COLO668 (cell line): ENCODE measurements at regions not wholly inside any gene's neighbourhood (a gene's known extent, or its start where the extent isn't known, plus 50 kb on each side); places are given as distances from the start of the nearest gene placed in this dataset.
A peak's percentile ranks its signal among the peaks of the same experiment; 100 is the strongest.

ENCODE experiments used
- DNase-seq: peaks from one replicate; lab custom pipeline; 2025; ENCODE audit not compliant: unreplicated experiment; lab: John Stamatoyannopoulos, UW

- DNase-seq, result no peak
Observed at GRCh38 chr15:69902414-69903062, 195.2 kb downstream of the TLE3 start.

DNA sequence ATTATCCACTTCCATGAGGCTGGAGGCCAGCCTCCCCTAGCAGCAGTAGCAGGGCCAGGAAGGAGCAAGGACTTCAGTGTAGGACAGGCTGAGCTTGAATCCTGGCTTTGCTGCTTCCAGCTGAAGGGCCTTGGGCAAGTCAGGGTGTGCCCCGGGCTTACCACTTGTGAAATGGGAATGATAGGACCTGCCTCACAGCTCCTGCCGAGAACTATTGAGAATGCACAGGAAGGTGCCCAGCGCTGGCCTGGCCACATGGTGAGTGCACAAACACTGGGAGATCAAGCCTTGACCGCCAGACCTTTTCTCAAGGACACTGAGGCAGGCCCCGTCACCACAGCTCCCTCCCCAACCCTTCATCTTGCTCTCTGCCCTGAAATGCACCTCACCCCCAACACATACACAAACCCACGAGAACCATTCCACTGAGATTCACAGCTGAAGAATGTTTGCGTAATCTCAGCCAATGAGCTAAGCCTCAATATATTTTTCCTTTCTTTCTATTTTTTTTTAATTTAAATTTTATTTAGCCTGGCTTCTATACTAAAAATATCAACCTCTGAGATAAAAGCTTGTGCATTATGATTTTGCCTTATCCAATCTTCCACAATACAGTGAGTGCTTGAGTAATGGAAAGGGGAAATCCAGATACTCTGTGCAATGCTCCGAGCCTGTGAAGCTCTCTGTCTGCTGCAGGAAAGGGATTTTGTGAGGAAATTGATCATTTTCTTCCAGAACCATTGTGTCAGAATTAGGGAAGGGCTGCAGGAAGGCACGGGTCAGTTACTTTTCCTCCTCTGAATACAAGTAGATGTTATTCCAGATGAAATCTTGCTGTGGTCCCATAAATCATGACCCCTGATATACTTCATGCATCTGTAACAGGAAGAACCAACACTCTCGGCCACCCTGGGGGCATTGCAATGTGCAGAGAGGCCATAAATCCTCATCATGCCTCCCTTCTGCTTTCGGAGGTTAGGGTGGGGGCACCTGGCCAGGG is 193.9 kb downstream of the TLE3 start:
- DNase-seq, result no peak

DNA sequence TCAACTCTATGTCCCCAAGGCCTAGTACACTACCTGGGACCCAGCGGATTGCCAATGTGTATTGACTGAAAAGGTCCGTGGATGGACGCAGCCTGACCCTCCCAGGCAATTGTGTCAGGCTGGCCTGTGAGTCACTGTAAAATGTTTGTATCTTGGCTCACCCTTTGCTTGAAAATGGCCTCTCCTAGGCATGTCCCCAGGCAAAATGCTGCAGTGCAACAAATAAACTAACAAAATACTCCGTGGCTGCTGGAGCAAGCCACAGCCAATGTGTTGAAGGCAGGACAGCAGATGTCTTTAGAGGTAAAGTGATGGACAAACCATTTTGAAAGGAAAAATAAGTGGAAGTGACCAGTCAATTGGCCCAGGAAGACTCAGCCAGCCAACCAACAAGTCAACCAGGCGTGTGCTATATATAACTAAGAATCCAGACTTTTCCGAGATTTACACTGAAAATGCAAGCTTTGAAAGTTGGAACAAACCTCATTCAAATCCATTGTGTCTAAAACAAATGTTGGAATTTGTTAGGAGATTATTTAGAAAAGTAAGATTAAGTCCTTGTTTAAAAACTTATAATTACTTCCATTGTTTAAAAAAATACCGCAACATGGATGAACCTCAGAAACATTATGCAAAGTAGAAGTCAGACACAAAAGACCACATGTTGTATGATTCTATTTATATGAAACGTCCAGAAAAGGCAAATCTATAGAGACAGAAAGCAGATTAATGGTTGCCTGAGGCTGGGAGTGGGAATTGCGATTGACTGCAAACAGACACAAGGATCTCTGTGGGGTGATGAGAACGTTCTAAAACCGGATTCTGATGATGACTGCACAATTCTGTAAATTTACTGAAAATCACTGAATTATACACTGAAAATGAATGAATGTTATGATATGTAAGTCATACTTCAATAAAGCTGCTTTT is 191.2 kb downstream of the TLE3 start:
- no peak for DNase-seq

- DNase-seq, result no peak
Observed at GRCh38 chr15:69908060-69908459, 189.7 kb downstream of the TLE3 start.

- DNase-seq, result no peak
Observed at GRCh38 chr15:69908590-69909420, 188.9 kb downstream of the TLE3 start.

GRCh38 chr15:69909719-69910444 is 187.8 kb downstream of the TLE3 start:
- DNase-seq, result no peak

DNA sequence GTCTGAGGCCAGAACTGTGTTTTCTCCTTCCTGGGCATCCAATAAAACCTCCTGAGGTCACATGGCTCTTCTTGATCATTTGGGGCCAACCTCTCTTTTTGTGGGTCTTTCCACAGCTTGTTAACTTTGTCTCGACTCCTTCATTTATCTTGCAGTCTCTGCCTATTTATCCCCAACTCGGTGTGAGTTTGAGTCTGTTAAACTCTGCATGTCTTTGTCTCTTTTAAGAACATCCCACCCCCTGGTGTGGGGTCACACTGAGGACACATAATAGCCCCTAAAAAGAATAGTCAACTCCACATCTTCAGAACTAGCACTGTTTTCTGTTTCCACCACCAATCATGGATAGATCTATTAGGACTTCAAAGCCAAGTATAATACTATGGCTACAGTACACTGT is 187.2 kb downstream of the TLE3 start:
- DNase-seq, result no peak

DNA sequence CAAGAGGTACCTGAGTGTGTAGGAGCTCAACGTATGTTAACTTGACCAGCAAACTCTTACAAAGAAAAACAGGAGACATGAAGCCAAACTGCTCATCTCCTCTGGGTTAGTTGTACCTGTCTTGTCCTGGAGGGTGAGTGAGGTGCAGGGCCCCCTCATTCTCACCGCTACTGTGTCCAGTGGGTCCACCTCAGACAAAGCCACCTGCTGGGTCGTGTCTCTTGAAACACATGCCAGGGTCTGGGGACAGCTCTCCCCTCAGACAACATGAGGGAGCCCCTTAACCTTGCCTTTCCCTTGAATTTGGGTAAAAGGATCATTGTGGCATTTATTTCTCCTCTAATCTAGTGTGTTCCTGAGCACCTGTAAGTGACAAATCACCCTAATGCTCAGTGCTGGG is 185.6 kb downstream of the TLE3 start:
- no peak for DNase-seq

- DNase-seq, result no peak
Observed at GRCh38 chr15:69914040-69914439, 183.7 kb downstream of the TLE3 start.

DNA sequence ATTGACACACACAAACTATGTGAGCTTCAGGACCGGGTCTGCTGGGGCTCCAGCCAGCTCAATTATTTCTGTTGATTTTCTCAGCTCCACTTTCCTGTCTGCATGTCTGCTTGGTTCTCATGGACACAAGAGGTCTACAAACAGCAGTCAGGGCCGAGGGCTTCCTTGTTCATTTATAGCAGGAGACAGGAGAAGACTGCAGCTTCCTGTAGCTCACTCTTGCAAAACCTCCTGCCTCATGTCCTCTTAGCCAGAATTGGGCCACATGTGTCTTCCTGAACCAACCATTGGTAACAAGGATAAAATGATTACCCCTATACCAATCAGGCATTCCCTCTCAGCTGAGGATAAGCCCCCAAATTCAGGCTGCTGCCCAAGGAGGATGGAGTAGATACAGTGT is 182.8 kb downstream of the TLE3 start:
- no peak for DNase-seq

- DNase-seq, result no peak
Observed at GRCh38 chr15:69916169-69916785, 181.4 kb downstream of the TLE3 start.

- DNase-seq, result no peak
Observed at GRCh38 chr15:69917056-69917455, 180.7 kb downstream of the TLE3 start.

DNA sequence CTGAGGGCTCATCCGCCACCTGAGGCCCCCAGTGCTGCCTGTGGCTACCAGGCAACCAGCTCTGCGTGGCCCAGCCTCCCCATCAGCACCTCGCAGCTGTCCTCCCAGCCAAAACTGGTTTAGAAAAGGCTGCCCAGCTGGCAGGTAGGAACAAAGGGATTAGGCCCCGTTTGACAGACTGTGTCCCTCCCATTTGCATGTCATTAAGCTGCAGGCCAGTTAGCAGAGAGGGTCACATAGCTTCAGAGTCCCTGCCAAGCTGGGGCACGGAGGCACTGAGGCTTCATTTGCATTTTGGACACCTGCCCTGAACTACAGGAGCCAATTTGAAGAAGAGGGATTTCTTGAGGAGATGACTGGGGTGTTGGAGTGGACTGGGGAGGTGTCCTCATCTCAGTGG is 177.9 kb downstream of the TLE3 start:
- DNase-seq, result peak; percentile 81

GRCh38 chr15:69920221-69920620 is 177.5 kb downstream of the TLE3 start:
- no peak for DNase-seq

GRCh38 chr15:69921626-69922619 is 175.8 kb downstream of the TLE3 start:
- no peak for DNase-seq

DNA sequence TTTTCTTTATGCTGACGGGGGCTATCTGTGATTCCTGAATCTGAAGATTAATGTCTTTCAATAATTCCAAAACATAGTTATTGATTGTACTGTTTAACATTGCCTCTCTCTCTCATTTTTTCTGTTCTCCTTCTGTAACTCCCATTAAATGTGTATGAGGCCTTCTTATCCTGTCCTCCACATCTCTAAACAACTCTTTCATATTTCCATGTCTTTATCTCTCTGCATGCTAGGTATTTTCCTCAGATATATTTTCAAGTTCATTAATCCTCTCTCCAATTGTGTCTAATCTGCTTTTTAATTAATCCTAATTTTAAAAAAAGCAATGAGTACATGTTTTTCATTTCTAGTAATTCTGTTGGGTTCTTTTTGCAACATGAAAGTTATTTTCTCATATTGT is 173.2 kb downstream of the TLE3 start:
- DNase-seq, result no peak

DNA sequence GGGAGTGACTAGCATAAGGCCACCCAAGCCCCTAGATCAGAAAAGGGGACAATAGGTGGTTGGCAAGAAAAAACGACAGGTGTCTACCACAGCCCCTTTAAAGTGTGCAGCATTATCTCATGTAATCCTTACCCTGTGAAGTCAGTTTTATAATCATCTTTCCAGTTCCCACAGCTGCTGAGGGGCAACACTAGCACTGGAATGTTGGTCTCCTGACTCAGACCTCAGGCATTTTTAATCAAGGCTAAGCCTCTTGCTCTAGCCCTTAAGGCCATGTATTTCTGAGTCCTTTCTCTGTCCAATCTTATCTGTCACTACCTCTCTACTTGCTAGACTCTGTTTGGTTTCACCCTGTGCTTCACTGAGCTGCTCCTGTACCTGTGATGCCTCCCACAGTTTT is 171.7 kb downstream of the TLE3 start:
- no peak for DNase-seq

GRCh38 chr15:69926721-69927120 is 171.0 kb downstream of the TLE3 start:
- DNase-seq, result no peak
